ENCODE measurements at regions not wholly inside any gene's neighbourhood (a gene's known extent, or its start where the extent isn't known, plus 50 kb on each side); places are given as distances from the start of the nearest gene placed in this dataset.

DNA sequence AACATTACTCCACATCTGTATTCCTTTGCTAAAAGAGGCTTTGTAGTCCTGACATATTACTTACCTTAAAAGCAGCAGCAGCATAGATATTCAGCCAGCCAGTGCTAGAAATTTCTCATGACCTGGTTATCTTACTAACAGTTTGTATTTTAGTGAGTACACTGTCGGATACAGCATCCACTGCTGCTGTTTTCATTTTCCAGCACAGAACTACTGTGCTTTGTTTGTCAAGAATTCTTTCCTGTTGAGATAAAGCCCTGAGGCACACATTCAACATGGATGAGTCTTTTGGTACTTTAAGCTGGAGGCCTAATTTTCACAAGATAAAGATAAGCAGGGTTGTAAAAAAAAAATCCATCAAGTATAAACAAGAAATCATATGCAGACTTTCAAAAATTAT lies 311.2 kb upstream of the OPRM1 start:
- DNase-seq (ENCODE audit: low read depth in 2 of 2) = no peak
- no peaks in the 10 kb centered on the region for H3K79me2 ChIP-seq (ENCODE audit: control insufficient read depth, insufficient read depth, low read length)

DNA sequence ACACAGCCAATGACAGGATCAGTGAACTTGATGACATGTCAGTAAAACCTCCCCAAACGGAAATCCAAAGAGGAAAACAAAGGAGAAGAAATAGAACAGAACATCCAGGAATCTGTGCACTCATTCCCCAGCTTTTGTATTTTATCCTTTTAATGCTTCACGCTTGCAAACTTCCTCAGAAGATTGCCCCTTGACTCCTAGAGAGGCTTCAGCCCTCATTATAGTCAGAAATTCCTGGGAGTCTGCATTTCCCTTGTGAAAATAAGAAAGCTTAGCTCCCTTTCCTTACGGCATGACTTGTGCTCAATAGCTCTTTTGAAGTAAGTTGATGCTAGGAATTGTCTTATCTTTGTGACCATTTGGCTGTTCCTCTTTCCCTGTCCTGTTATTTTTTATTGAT lies 313.6 kb upstream of the OPRM1 start:
- Histone ChIP-seq H3K79me2 (ENCODE audit: control insufficient read depth, insufficient read depth, low read length) (no peaks in the 10 kb centered on the region), H3K4me2 (ENCODE audit: extremely low read depth, insufficient read depth, low read length) (no peak overlapping the region), H3K4me3 (replicated peaks in 1 of 4; ENCODE audit: control extremely low read depth in 1 of 4, insufficient read depth in 1 of 4, low read depth in 3 of 4, low read length in 4 of 4) (no peak overlapping the region), H3K9me3 (ENCODE audit: control insufficient read depth, insufficient read depth, low read depth, low read length) (no peaks in the 10 kb centered on the region), H3K36me3 (ENCODE audit: control insufficient read depth, insufficient read depth, low read length) (no peaks in the 10 kb centered on the region), H3K9ac (ENCODE audit: insufficient read depth, low read length) (no peak overlapping the region), H3K27me3 (ENCODE audit: control insufficient read depth, insufficient read depth, low read length) (no peaks in the 10 kb centered on the region), H3K4me1 (ENCODE audit: control insufficient read depth, extremely low read depth, insufficient read depth, low read length) (no peaks in the 10 kb centered on the region), H4K20me1 (ENCODE audit: control insufficient read depth, extremely low read depth, insufficient read depth, low read length) (no peaks in the 10 kb centered on the region), H2AFZ (ENCODE audit: low read length) (no peak overlapping the region), H3K27ac (ENCODE audit: insufficient read depth, low read length) (no peak overlapping the region)
- no peak for TF ChIP-seq EZH2 (IDR thresholded peaks at IDR 0.05; ENCODE audit: low read length, missing control alignments)
- TF ChIP-seq, protein P1, sequence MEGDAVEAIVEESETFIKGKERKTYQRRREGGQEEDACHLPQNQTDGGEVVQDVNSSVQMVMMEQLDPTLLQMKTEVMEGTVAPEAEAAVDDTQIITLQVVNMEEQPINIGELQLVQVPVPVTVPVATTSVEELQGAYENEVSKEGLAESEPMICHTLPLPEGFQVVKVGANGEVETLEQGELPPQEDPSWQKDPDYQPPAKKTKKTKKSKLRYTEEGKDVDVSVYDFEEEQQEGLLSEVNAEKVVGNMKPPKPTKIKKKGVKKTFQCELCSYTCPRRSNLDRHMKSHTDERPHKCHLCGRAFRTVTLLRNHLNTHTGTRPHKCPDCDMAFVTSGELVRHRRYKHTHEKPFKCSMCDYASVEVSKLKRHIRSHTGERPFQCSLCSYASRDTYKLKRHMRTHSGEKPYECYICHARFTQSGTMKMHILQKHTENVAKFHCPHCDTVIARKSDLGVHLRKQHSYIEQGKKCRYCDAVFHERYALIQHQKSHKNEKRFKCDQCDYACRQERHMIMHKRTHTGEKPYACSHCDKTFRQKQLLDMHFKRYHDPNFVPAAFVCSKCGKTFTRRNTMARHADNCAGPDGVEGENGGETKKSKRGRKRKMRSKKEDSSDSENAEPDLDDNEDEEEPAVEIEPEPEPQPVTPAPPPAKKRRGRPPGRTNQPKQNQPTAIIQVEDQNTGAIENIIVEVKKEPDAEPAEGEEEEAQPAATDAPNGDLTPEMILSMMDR (conservative IDR thresholded peaks at IDR 0.05 in 1 of 2, IDR thresholded peaks at IDR 0.05 in 1 of 2; ENCODE audit: low read depth in 1 of 2, low read length in 2 of 2) = no peak
- DNase-seq (ENCODE audit: low read depth in 2 of 2) = no peak

More for the DNA sequence above, 311.2 kb upstream of the OPRM1 start:
- no peaks in the 10 kb centered on the region for H3K27me3 ChIP-seq (ENCODE audit: control insufficient read depth, insufficient read depth, low read length)
- H3K27ac ChIP-seq (ENCODE audit: insufficient read depth, low read length) = no peak overlapping the region
- no peaks in the 10 kb centered on the region for H4K20me1 ChIP-seq (ENCODE audit: control insufficient read depth, extremely low read depth, insufficient read depth, low read length)
- no peak overlapping the region for H3K4me3 ChIP-seq (replicated peaks in 1 of 4; ENCODE audit: control extremely low read depth in 1 of 4, insufficient read depth in 1 of 4, low read depth in 3 of 4, low read length in 4 of 4)
- no peak for TF ChIP-seq EZH2 (IDR thresholded peaks at IDR 0.05; ENCODE audit: low read length, missing control alignments)
- TF ChIP-seq, protein P1 (conservative IDR thresholded peaks at IDR 0.05 in 1 of 2, IDR thresholded peaks at IDR 0.05 in 1 of 2; ENCODE audit: low read depth in 1 of 2, low read length in 2 of 2) = no peak
- no peak overlapping the region for H2AFZ ChIP-seq (ENCODE audit: low read length)
- no peaks in the 10 kb centered on the region for H3K4me1 ChIP-seq (ENCODE audit: control insufficient read depth, extremely low read depth, insufficient read depth, low read length)
- H3K4me2 ChIP-seq (ENCODE audit: extremely low read depth, insufficient read depth, low read length) = no peak overlapping the region
- H3K9me3 ChIP-seq (ENCODE audit: control insufficient read depth, insufficient read depth, low read depth, low read length) = no peaks in the 10 kb centered on the region
- H3K36me3 ChIP-seq (ENCODE audit: control insufficient read depth, insufficient read depth, low read length) = no peaks in the 10 kb centered on the region
- H3K9ac ChIP-seq (ENCODE audit: insufficient read depth, low read length) = no peak overlapping the region

DNA sequence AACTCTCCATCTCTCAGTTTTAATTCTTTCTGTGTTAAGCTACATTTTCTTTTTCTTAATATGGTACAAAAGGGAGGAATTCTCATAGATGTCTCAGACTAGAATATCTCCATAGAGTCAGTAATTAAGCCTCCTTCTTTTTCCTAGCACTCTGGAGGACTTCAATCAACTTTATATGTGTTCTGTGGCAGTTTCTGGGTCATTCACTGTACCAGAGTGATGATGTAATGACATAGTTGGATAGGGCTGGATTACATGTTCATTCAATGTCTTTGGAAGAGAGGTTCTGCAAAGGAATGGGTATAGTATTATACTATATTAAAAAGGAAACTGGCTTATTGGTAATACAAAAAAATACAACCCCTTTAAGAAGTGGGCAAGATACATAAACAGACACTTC lies 318.3 kb upstream of the OPRM1 start:
- no peaks in the 10 kb centered on the region for H3K36me3 ChIP-seq (ENCODE audit: control insufficient read depth, insufficient read depth, low read length)
- H3K9ac ChIP-seq (ENCODE audit: insufficient read depth, low read length) = no peak overlapping the region
- H3K4me1 ChIP-seq (ENCODE audit: control insufficient read depth, extremely low read depth, insufficient read depth, low read length) = no peaks in the 10 kb centered on the region
- DNase-seq (ENCODE audit: low read depth in 2 of 2) = no peak
- H3K4me2 ChIP-seq (ENCODE audit: extremely low read depth, insufficient read depth, low read length) = no peak overlapping the region
- H3K27me3 ChIP-seq (ENCODE audit: control insufficient read depth, insufficient read depth, low read length) = no peaks in the 10 kb centered on the region
- H2AFZ ChIP-seq (ENCODE audit: low read length) = no peak overlapping the region
- H4K20me1 ChIP-seq (ENCODE audit: control insufficient read depth, extremely low read depth, insufficient read depth, low read length) = no peaks in the 10 kb centered on the region
- TF ChIP-seq, protein P1 (conservative IDR thresholded peaks at IDR 0.05 in 1 of 2, IDR thresholded peaks at IDR 0.05 in 1 of 2; ENCODE audit: low read depth in 1 of 2, low read length in 2 of 2) = no peak
- TF ChIP-seq EZH2 (IDR thresholded peaks at IDR 0.05; ENCODE audit: low read length, missing control alignments) = no peak
- no peak overlapping the region for H3K4me3 ChIP-seq (replicated peaks in 1 of 4; ENCODE audit: control extremely low read depth in 1 of 4, insufficient read depth in 1 of 4, low read depth in 3 of 4, low read length in 4 of 4)
- no peak overlapping the region for H3K27ac ChIP-seq (ENCODE audit: insufficient read depth, low read length)
- H3K79me2 ChIP-seq (ENCODE audit: control insufficient read depth, insufficient read depth, low read length) = no peaks in the 10 kb centered on the region
- H3K9me3 ChIP-seq (ENCODE audit: control insufficient read depth, insufficient read depth, low read depth, low read length) = no peaks in the 10 kb centered on the region

Data from fibroblast of lung (primary cell).